Erythroblast (primary cell): ENCODE measurements at regions not wholly inside any gene's neighbourhood (a gene's known extent, or its start where the extent isn't known, plus 50 kb on each side); places are given as distances from the start of the nearest gene placed in this dataset.

Source experiments
- GATA1 ChIP-seq: IDR thresholded peaks from 2 replicates; pipeline ENCODE4 v1.6.1; 2011; ENCODE audit warnings: low read depth, mild to moderate bottlenecking, control low read depth, low read length, moderate library complexity
- POLR2A ChIP-seq: IDR thresholded peaks from 2 replicates; pipeline ENCODE4 v1.6.1; 2011; ENCODE audit warnings: mild to moderate bottlenecking, low read length

GRCh38 chr11:29184939-29185890 is 831.6 kb downstream of the KCNA4 start:
- TF ChIP-seq POLR2A, result no peak
- no peak for TF ChIP-seq GATA1
